ENCODE measurements at regions not wholly inside any gene's neighbourhood (a gene's known extent, or its start where the extent isn't known, plus 50 kb on each side); places are given as distances from the start of the nearest gene placed in this dataset.

DNA sequence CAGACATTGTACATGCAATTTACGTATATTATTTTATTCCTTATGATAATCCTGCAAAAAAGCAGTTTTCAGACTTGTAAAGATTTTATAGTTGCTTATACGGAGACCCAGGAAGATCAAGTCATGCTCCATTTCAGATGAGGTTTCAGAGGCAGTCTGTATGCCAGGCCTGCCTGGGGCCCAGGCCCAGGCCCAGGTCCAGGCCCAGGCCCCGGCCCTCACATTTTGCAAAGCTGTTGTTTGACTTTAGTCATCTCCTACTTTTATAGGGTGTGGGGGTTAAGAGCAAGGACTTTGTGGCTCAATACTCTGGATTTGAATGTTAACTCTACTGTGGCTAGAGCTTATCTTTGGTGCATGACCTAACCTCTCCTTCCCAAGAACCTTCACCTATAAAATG, 217.9 kb downstream of the SAMD5 start:
- Histone ChIP-seq H3K36me3 (ENCODE audit: control insufficient read depth, insufficient read depth, low read length) (no peaks in the 10 kb centered on the region), H3K27me3 (replicated peaks; ENCODE audit: control insufficient read depth, insufficient read depth, low read length) (no peaks in the 10 kb centered on the region)
- TF ChIP-seq, protein P1, sequence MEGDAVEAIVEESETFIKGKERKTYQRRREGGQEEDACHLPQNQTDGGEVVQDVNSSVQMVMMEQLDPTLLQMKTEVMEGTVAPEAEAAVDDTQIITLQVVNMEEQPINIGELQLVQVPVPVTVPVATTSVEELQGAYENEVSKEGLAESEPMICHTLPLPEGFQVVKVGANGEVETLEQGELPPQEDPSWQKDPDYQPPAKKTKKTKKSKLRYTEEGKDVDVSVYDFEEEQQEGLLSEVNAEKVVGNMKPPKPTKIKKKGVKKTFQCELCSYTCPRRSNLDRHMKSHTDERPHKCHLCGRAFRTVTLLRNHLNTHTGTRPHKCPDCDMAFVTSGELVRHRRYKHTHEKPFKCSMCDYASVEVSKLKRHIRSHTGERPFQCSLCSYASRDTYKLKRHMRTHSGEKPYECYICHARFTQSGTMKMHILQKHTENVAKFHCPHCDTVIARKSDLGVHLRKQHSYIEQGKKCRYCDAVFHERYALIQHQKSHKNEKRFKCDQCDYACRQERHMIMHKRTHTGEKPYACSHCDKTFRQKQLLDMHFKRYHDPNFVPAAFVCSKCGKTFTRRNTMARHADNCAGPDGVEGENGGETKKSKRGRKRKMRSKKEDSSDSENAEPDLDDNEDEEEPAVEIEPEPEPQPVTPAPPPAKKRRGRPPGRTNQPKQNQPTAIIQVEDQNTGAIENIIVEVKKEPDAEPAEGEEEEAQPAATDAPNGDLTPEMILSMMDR (IDR thresholded peaks at IDR 0.05; ENCODE audit: insufficient read depth, low read length, poor library complexity, severe bottlenecking) = no peak

DNA sequence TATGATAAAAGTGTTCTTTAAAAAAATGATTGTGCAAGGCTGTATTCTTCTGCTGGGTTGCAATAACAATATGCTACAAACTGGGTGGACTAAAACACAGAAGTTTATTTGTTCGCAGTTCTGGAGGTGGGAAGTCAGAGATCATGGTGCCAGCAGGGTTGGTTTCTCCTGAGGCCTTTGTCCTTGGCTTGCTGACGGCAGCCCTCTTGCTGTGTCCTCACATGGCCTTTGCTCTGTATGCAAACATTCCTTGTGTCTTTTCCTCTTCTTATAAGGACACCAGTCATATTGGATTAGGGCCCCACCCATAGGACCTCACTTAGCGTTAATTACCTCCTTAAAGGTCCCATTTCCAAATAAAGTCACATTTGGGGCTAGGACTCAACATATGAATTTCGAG, 220.4 kb downstream of the SAMD5 start:
- Histone ChIP-seq H3K36me3 (ENCODE audit: control insufficient read depth, insufficient read depth, low read length) (no peaks in the 10 kb centered on the region), H3K4me3 (replicated peaks; ENCODE audit: low read depth, low read length) (no peak overlapping the region), H3K27me3 (replicated peaks; ENCODE audit: control insufficient read depth, insufficient read depth, low read length) (no peaks in the 10 kb centered on the region)
- TF ChIP-seq, protein P1 (IDR thresholded peaks at IDR 0.05; ENCODE audit: insufficient read depth, low read length, poor library complexity, severe bottlenecking) = no peak
- no peak for DNase-seq (ENCODE audit: extremely low read depth, insufficient read length)

More for the DNA sequence above, 217.9 kb downstream of the SAMD5 start:
- no peak for DNase-seq (ENCODE audit: extremely low read depth, insufficient read length)
- no peak overlapping the region for H3K4me3 ChIP-seq (replicated peaks; ENCODE audit: low read depth, low read length)

DNA sequence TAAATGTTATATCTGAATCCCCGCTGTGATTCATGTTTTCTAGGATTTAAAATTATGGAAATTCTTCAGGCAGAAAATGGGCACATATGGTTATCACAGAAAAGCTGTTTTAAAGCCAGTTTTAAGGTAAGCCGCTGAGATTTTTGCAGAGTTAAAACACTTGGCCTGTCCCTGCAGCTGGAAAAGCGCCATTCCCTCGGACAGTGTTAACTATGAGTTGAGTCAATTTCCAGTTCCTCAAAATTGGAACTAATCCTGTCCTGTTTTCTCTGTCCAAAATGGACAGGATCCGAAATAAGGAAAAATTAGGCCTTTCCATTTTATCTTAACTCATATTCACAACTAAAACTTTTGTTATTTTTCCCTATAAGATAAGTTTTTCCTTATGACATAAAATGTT, 225.2 kb downstream of the SAMD5 start:
- DNase-seq (ENCODE audit: extremely low read depth, insufficient read length) = no peak
- TF ChIP-seq, protein P1 (IDR thresholded peaks at IDR 0.05; ENCODE audit: insufficient read depth, low read length, poor library complexity, severe bottlenecking) = no peak
- Histone ChIP-seq H3K27me3 (replicated peaks; ENCODE audit: control insufficient read depth, insufficient read depth, low read length) (no peaks in the 10 kb centered on the region), H3K4me3 (replicated peaks; ENCODE audit: low read depth, low read length) (no peak overlapping the region), H3K36me3 (ENCODE audit: control insufficient read depth, insufficient read depth, low read length) (no peaks in the 10 kb centered on the region)

DNA sequence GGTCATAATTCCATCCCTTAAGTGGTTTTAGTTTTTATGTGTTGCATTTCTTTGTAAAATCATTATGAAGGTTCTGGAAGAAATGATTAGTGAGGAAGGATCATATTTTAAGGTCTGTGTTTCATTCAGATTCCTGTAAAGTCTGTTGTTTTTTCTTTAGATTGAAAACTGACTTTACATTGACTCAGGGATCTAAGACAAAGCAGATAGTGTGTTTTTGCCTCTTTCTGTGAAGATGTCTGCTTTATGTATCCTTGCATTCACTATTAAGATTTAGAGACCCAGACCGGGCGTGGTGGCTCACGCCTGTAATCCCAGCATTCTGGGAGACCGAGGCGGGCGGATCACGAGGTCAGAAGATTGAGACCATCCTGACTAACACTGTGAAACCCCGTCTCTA, 225.7 kb downstream of the SAMD5 start:
- Histone ChIP-seq H3K36me3 (ENCODE audit: control insufficient read depth, insufficient read depth, low read length) (no peaks in the 10 kb centered on the region), H3K4me3 (replicated peaks; ENCODE audit: low read depth, low read length) (no peak overlapping the region), H3K27me3 (replicated peaks; ENCODE audit: control insufficient read depth, insufficient read depth, low read length) (no peaks in the 10 kb centered on the region)
- DNase-seq (ENCODE audit: extremely low read depth, insufficient read length) = no peak
- TF ChIP-seq, protein P1 (IDR thresholded peaks at IDR 0.05; ENCODE audit: insufficient read depth, low read length, poor library complexity, severe bottlenecking) = no peak

DNA sequence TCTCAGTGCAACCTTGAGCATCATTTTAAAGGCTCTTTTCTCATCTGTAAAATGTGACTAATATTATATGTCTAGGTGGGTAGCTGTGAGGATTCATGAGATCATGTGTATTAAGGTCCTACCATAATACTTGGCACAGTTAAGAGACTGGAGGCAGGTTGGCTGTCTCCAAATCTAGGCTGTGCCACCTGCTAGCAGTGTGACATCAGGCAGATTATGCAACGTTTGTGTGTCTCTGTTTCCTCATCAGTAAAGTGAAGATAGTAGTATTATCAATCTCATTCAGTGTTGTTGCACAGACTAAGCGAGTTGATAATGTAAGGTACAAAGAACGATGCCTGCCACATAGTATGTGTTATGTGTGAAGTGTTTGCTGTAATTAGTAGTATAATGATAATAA, 227.4 kb downstream of the SAMD5 start:
- Histone ChIP-seq H3K27me3 (replicated peaks; ENCODE audit: control insufficient read depth, insufficient read depth, low read length) (no peaks in the 10 kb centered on the region), H3K36me3 (ENCODE audit: control insufficient read depth, insufficient read depth, low read length) (no peaks in the 10 kb centered on the region), H3K4me3 (replicated peaks; ENCODE audit: low read depth, low read length) (no peak overlapping the region)
- no peak for DNase-seq (ENCODE audit: extremely low read depth, insufficient read length)
- TF ChIP-seq, protein P1 (IDR thresholded peaks at IDR 0.05; ENCODE audit: insufficient read depth, low read length, poor library complexity, severe bottlenecking) = no peak

DNA sequence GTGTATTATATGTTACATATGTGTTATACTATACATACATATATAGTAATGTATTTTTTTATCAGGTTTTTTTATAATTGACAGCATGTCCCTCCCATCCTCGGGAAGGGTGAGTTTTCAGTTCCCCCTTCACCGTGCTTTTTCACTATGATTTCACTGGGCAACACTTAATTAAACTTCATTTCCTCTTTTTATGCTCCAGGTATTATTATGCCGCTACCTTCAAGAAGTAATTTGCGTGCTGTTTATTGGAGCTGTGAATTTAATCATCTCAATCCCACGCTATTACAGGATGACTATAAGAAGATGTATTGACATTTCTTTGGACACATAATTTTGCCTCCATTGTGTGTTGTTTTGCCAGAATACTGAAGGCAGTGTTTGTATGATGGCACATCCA, 228.6 kb downstream of the SAMD5 start:
- TF ChIP-seq, protein P1 (IDR thresholded peaks at IDR 0.05; ENCODE audit: insufficient read depth, low read length, poor library complexity, severe bottlenecking) = no peak
- H3K4me3 ChIP-seq (replicated peaks; ENCODE audit: low read depth, low read length) = no peak overlapping the region
- DNase-seq (ENCODE audit: extremely low read depth, insufficient read length) = no peak
- no peaks in the 10 kb centered on the region for H3K36me3 ChIP-seq (ENCODE audit: control insufficient read depth, insufficient read depth, low read length)
- no peaks in the 10 kb centered on the region for H3K27me3 ChIP-seq (replicated peaks; ENCODE audit: control insufficient read depth, insufficient read depth, low read length)

Data from GM06990 (cell line).